Endothelial cell of umbilical vein (primary cell): ENCODE measurements at regions not wholly inside any gene's neighbourhood (a gene's known extent, or its start where the extent isn't known, plus 50 kb on each side); places are given as distances from the start of the nearest gene placed in this dataset.

Experiments used
- BruUV-seq: library from RNA; stranded (reverse); fragments of 400-500 nt; replicated peaks from 2 replicates; lab custom pipeline; 2021; lab: Mats Ljungman, UMichigan
- CTCF ChIA-PET: fragments of 300-600, 350-600 bp; sonication (Branson Sonifier 250); formaldehyde crosslinking; loops from one replicate; lab custom pipeline; 2021; ENCODE audit warnings: antibody characterized with exemption, inconsistent platforms; lab: Charles Lee
- POLR2A ChIA-PET: fragments of 300-600, 350-600 bp; sonication (Branson Sonifier 250); formaldehyde crosslinking; loops from one replicate; lab custom pipeline; 2021; ENCODE audit warnings: antibody characterized with exemption, inconsistent platforms; lab: Charles Lee
- DNase-seq: peaks from one replicate; pipeline ENCODE4 v3.0.0-alpha.2; 2011; ENCODE audit warnings: low read depth, low spot score
- FAIRE-seq: peaks from 2 replicates; lab custom pipeline; 2011; peaks lifted over from hg19 to GRCh38; lab: Jason Lieb, UNC
- H2AFZ ChIP-seq: 2 replicates; pipeline ENCODE4 v1.6.0; 2012; ENCODE audit warnings: low read depth, low read length, control low read depth, inconsistent platforms
- H3K27ac ChIP-seq: 2 replicates; pipeline ENCODE4 v1.5.1; 2011; ENCODE audit warnings: low read depth, mild to moderate bottlenecking, control low read depth, low read length, moderate library complexity; ENCODE audit not compliant: insufficient read depth
- H3K27me3 ChIP-seq, 2 experiments: 2 replicates each; pipeline versions ENCODE4 v1.6.0 to v1.6.1; 2011; ENCODE audit warnings: low read length in 2 of 2, mixed read lengths in 1 of 2; ENCODE audit not compliant: control insufficient read depth in 2 of 2, insufficient read depth in 2 of 2
- H3K36me3 ChIP-seq, 2 experiments: 2 replicates in 1 of 2; 3 replicates in 1 of 2; pipeline ENCODE4 v1.5.1; 2011; ENCODE audit warnings: low read length in 2 of 2, mild to moderate bottlenecking in 1 of 2, moderate library complexity in 1 of 2; ENCODE audit not compliant: control insufficient read depth in 2 of 2, insufficient read depth in 2 of 2; ENCODE audit errors: extremely low read depth in 1 of 2
- H3K4me1 ChIP-seq: 3 replicates; pipeline ENCODE4 v1.5.1; 2011; ENCODE audit warnings: mild to moderate bottlenecking, low read length; ENCODE audit not compliant: control insufficient read depth, insufficient read depth; ENCODE audit errors: extremely low read depth
- H3K4me2 ChIP-seq: 2 replicates; pipeline ENCODE4 v1.6.1; 2011; ENCODE audit warnings: low read length, control low read depth, mixed read lengths; ENCODE audit not compliant: insufficient read depth
- H3K4me3 ChIP-seq, 3 experiments: fragments of 200-600 bp in 1 of 3; sonication (generic), shearing (Covaris generic) in 1 of 3; replicated peaks in 1 of 3; 2 replicates each; pipeline ENCODE4 v1.5.1; 2011 to 2016; ENCODE audit warnings: control low read depth in 3 of 3, low read length in 3 of 3, mild to moderate bottlenecking in 2 of 3, inconsistent platforms in 1 of 3, low read depth in 1 of 3, moderate library complexity in 1 of 3; ENCODE audit not compliant: insufficient read depth in 1 of 3
- H3K79me2 ChIP-seq: 2 replicates; pipeline ENCODE4 v1.6.0; 2012; ENCODE audit warnings: low read length, inconsistent platforms; ENCODE audit not compliant: control insufficient read depth, insufficient read depth
- H3K9ac ChIP-seq: replicated peaks from 2 replicates; pipeline ENCODE3; 2011; ENCODE audit warnings: low read length, control low read depth; ENCODE audit not compliant: insufficient read depth; ENCODE audit errors: extremely low read depth
- H3K9me1 ChIP-seq: replicated peaks from 3 replicates; pipeline ENCODE4 v1.6.0; 2011; ENCODE audit warnings: mild to moderate bottlenecking, low read length; ENCODE audit not compliant: control insufficient read depth, insufficient read depth; ENCODE audit errors: extremely low read depth
- H3K9me3 ChIP-seq: replicated peaks from 2 replicates; pipeline ENCODE4 v1.5.1; 2012; ENCODE audit warnings: low read length, inconsistent platforms; ENCODE audit not compliant: control insufficient read depth, insufficient read depth
- H4K20me1 ChIP-seq: replicated peaks from 2 replicates; pipeline ENCODE3; 2011; ENCODE audit warnings: mild to moderate bottlenecking, low read length; ENCODE audit not compliant: control insufficient read depth, insufficient read depth; ENCODE audit errors: extremely low read depth
- EZH2 ChIP-seq: IDR thresholded peaks from 2 replicates; pipeline ENCODE4 v1.6.1; 2012; ENCODE audit warnings: borderline replicate concordance, low read depth, mild to moderate bottlenecking, moderate library complexity, low read length, inconsistent platforms; ENCODE audit not compliant: severe bottlenecking
- FOS ChIP-seq: IDR thresholded peaks from 2 replicates; pipeline ENCODE4 v1.6.1; 2011; ENCODE audit warnings: mild to moderate bottlenecking, low read length, moderate library complexity, borderline replicate concordance; ENCODE audit not compliant: insufficient read depth
- GATA2 ChIP-seq: IDR thresholded peaks from 2 replicates; pipeline ENCODE4 v1.7.0; 2011; ENCODE audit warnings: low read depth, mild to moderate bottlenecking, moderate library complexity, mixed read lengths, low read length; ENCODE audit not compliant: insufficient read length, insufficient read depth
- JUN ChIP-seq: IDR thresholded peaks from 2 replicates; pipeline ENCODE4 v1.6.1; 2011; ENCODE audit warnings: borderline replicate concordance, low read depth; ENCODE audit not compliant: insufficient read length, insufficient read depth
- MYC ChIP-seq: IDR thresholded peaks from one replicate; pipeline ENCODE4 v1.6.1; 2011; ENCODE audit warnings: mild to moderate bottlenecking, low read depth, low read length
- POLR2A ChIP-seq: IDR thresholded peaks from 2 replicates; pipeline ENCODE4 v1.6.1; 2012; ENCODE audit warnings: low read depth, mild to moderate bottlenecking, control low read depth, low read length
- POLR2AphosphoS5 ChIP-seq: IDR thresholded peaks from 2 replicates; pipeline ENCODE4 v1.6.1; 2012; ENCODE audit warnings: low read depth, mild to moderate bottlenecking, control low read depth, low read length, moderate library complexity; ENCODE audit not compliant: insufficient read depth
- dilution Hi-C: fragments of 300-500 bp; cut with MboI; formaldehyde crosslinking; loops from one replicate; pipeline ENCODE4 v1.15.0; 2019; ENCODE audit warnings: low sequenced_read_pairs; ENCODE audit not compliant: extremely low pct_ligation_motif_present
- intact Hi-C: fragments of 100-400 bp; cut with micrococcal nuclease; formaldehyde crosslinking; loops from one replicate; pipeline ENCODE4 v1.10.0; 2022
- TF ChIP-seq, protein P1 (sequence below): IDR thresholded peaks from 2 replicates; pipeline ENCODE4 v1.6.1; 2011; ENCODE audit not compliant: insufficient read depth, insufficient read length
- TF ChIP-seq, protein P2 (sequence below), 2 donors: IDR thresholded peaks; 1 replicate in 1 of 2; 2 replicates in 1 of 2; pipeline ENCODE4 v1.5.1; 2011; ENCODE audit warnings: low read length in 2 of 2, mild to moderate bottlenecking in 2 of 2, moderate library complexity in 2 of 2, control low read depth in 1 of 2, inconsistent platforms in 1 of 2, low read depth in 1 of 2; ENCODE audit not compliant: insufficient read depth in 1 of 2; ENCODE audit errors: extremely low read depth in 1 of 2

DNA sequence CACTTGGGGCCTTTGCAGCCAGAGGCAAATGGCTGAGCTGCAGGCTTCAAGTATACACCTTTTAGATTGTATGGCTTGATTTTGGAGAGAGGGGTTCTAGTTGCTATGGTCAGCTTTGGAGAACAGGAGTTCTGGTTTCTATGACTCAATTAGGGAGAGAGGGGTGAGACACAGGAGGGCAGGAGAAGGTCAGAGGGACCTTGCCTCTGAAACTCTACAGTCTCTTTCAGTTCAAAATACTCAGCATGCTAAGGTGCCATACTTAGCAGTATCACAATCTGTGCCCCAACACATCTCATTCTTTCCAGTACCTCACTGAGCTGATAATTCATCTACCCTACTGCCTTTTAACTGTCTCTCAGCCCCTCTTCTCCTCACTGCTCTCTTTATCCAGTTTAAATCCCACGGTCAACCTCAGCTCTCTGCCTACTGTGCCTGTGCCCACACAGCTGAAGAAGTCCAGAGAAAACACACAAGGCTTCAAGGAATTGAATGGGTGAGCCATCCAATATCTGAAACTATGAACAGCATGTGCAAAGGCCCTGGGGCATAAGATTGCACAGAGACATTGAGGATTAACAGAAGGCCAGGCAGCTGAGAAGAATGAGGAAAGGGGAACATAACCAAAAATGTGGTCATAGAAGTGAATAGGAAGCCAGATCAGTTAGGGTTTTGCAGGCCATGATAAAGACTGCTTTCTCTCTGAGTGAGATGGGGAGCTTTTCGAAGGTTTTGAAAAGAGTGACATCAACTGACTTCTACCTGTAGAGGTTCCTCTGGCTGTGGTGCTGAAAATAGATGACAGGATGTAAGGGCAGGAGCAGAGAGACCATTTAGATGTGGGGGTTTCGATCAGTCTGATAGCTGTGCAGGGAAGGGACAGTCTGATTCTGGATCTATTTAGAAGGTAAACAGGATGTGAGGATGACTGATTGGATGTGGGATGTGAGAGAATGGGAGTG, 54.5 kb upstream of the C3orf80 start:
- H3K27ac ChIP-seq, result no peak overlapping the region
- no peaks in the 10 kb centered on the region for H3K9me3 ChIP-seq
- H3K9me1 ChIP-seq, result no peaks in the 10 kb centered on the region
- no peak overlapping the region for H3K4me3 ChIP-seq
- intact Hi-C loops (no loop called here), dilution Hi-C loops (no loop called here)
- CTCF ChIA-PET, result interaction anchor here (1.0 kb wide), 1 partner anchor 182 kb away, joined by 3 read pairs; the partner anchor contains the start of gene IL12A
- POLR2A ChIA-PET, result no interaction called here
- no peak overlapping the region for H3K4me2 ChIP-seq
- H3K36me3 ChIP-seq, result no peaks in the 10 kb centered on the region
- no peaks in the 10 kb centered on the region for H3K27me3 ChIP-seq
- H3K4me1 ChIP-seq, result no peaks in the 10 kb centered on the region
- DNase-seq (no peak), FAIRE-seq (no peak)
- TF ChIP-seq POLR2A, result no peak
- TF ChIP-seq JUN, result no peak
- no peak for TF ChIP-seq FOS
- TF ChIP-seq, protein P1, sequence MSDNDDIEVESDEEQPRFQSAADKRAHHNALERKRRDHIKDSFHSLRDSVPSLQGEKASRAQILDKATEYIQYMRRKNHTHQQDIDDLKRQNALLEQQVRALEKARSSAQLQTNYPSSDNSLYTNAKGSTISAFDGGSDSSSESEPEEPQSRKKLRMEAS, result no peak
- TF ChIP-seq, protein P2, sequence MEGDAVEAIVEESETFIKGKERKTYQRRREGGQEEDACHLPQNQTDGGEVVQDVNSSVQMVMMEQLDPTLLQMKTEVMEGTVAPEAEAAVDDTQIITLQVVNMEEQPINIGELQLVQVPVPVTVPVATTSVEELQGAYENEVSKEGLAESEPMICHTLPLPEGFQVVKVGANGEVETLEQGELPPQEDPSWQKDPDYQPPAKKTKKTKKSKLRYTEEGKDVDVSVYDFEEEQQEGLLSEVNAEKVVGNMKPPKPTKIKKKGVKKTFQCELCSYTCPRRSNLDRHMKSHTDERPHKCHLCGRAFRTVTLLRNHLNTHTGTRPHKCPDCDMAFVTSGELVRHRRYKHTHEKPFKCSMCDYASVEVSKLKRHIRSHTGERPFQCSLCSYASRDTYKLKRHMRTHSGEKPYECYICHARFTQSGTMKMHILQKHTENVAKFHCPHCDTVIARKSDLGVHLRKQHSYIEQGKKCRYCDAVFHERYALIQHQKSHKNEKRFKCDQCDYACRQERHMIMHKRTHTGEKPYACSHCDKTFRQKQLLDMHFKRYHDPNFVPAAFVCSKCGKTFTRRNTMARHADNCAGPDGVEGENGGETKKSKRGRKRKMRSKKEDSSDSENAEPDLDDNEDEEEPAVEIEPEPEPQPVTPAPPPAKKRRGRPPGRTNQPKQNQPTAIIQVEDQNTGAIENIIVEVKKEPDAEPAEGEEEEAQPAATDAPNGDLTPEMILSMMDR (IDR thresholded peaks at IDR 0.05; ENCODE audit: extremely low read depth in 1 of 2, insufficient read depth in 1 of 2, low read depth in 1 of 2, low read length in 2 of 2), result no peak
- no peak for TF ChIP-seq POLR2AphosphoS5
- no peak for TF ChIP-seq MYC
- TF ChIP-seq GATA2, result no peak
- no peak for TF ChIP-seq EZH2
- no peaks in the 10 kb centered on the region for H4K20me1 ChIP-seq
- no peak overlapping the region for H3K9ac ChIP-seq
- H3K79me2 ChIP-seq, result no peaks in the 10 kb centered on the region
- H2AFZ ChIP-seq, result no peak overlapping the region
- no TSS peak for BruUV-seq
